ENCODE measurements at regions not wholly inside any gene's neighbourhood (a gene's known extent, or its start where the extent isn't known, plus 50 kb on each side); places are given as distances from the start of the nearest gene placed in this dataset.

GRCh38 chr14:101286271-101287018 is 274.9 kb upstream of the DIO3 start:
- no peak for TF ChIP-seq POLR2A (IDR thresholded peaks at IDR 0.05; ENCODE audit: borderline replicate concordance, extremely low read depth, insufficient read depth, insufficient read length)
- no peak for TF ChIP-seq ZNF274 (IDR thresholded peaks at IDR 0.05; ENCODE audit: low read depth, low read length)
- TF ChIP-seq ELF1 (IDR thresholded peaks at IDR 0.05; ENCODE audit: borderline replicate concordance, low read depth): no peak
- TF ChIP-seq CTCF (IDR thresholded peaks at IDR 0.05 in 2 of 3, conservative IDR thresholded peaks at IDR 0.05 in 1 of 3; ENCODE audit: borderline replicate concordance in 1 of 3, insufficient read depth in 1 of 3, low read depth in 2 of 3, low read length in 2 of 3): no peak
- no peak for TF ChIP-seq SIN3A (IDR thresholded peaks at IDR 0.05; ENCODE audit: low read depth)
- TF ChIP-seq CEBPB (IDR thresholded peaks at IDR 0.05; ENCODE audit: low read depth): no peak
- no peak for TF ChIP-seq EZH2phosphoT487 (IDR thresholded peaks at IDR 0.05; ENCODE audit: borderline replicate concordance)
- no peak for TF ChIP-seq SP1 (IDR thresholded peaks at IDR 0.05; ENCODE audit: low read depth)
- no peak for TF ChIP-seq ZBTB33 (IDR thresholded peaks at IDR 0.05; ENCODE audit: extremely low read depth, insufficient replicate concordance, low read length)
- no peak for TF ChIP-seq MAX (IDR thresholded peaks at IDR 0.05)
- TF ChIP-seq ZFX (IDR thresholded peaks at IDR 0.05): no peak
- no peak for TF ChIP-seq REST (IDR thresholded peaks at IDR 0.05; ENCODE audit: low read depth)
- TF ChIP-seq TCF7L2 (IDR thresholded peaks at IDR 0.05; ENCODE audit: borderline replicate concordance, extremely low read depth, insufficient read depth, insufficient read length): no peak
- no peak for TF ChIP-seq JUND (IDR thresholded peaks at IDR 0.05)
